ENCODE measurements at regions not wholly inside any gene's neighbourhood (a gene's known extent, or its start where the extent isn't known, plus 50 kb on each side); places are given as distances from the start of the nearest gene placed in this dataset.

DNA sequence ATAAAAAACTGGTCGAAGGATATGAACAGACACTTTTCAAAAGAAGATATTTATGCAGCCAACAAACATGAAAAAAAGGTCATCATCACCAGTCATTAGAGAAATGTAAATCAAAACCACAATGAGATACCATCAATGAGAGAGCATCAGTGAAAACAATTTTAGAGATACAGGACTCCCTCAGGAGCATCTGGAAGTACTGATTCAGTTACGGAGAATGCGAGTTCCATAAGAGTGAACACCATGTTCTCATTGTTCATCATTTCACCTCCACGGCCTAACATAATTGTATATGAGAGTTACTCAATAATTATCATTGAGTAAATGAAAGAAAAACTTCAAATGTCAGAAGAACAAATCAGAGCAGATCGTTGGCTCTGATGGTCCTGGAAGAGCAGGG lies 140.9 kb upstream of the TANK start:
- no peaks in the 10 kb centered on the region for H3K9me3 ChIP-seq (ENCODE audit: low read depth, low read length)
- no peaks in the 10 kb centered on the region for H3K27me3 ChIP-seq (ENCODE audit: insufficient read depth, low read length)
- H3K4me3 ChIP-seq (ENCODE audit: low read length): no peak overlapping the region
- no peaks in the 10 kb centered on the region for H3K4me1 ChIP-seq (ENCODE audit: insufficient read depth, low read length)

- Histone ChIP-seq H3K4me3 (ENCODE audit: low read length) (no peak overlapping the region), H3K9me3 (ENCODE audit: low read depth, low read length) (no peaks in the 10 kb centered on the region), H3K4me1 (ENCODE audit: insufficient read depth, low read length) (no peaks in the 10 kb centered on the region), H3K27me3 (ENCODE audit: insufficient read depth, low read length) (peaks cover 2% of the 10 kb centered on the region)
These were observed 139.8 kb upstream of the TANK start for GRCh38 chr2:161020437-161020836.

- Histone ChIP-seq H3K9me3 (ENCODE audit: low read depth, low read length) (no peaks in the 10 kb centered on the region), H3K27me3 (ENCODE audit: insufficient read depth, low read length) (peaks cover 3% of the 10 kb centered on the region), H3K4me3 (ENCODE audit: low read length) (no peak overlapping the region), H3K4me1 (ENCODE audit: insufficient read depth, low read length) (no peaks in the 10 kb centered on the region)
These were observed 131.6 kb upstream of the TANK start for GRCh38 chr2:161028581-161028980.

GRCh38 chr2:161029321-161029720 lies 130.9 kb upstream of the TANK start:
- no peaks in the 10 kb centered on the region for H3K4me1 ChIP-seq (ENCODE audit: insufficient read depth, low read length)
- H3K9me3 ChIP-seq (ENCODE audit: low read depth, low read length): no peaks in the 10 kb centered on the region
- no peak overlapping the region for H3K4me3 ChIP-seq (ENCODE audit: low read length)
- H3K27me3 ChIP-seq (ENCODE audit: insufficient read depth, low read length): peaks cover 3% of the 10 kb centered on the region

GRCh38 chr2:161030260-161031063 lies 129.8 kb upstream of the TANK start:
- no peaks in the 10 kb centered on the region for H3K4me1 ChIP-seq (ENCODE audit: insufficient read depth, low read length)
- no peak overlapping the region for H3K4me3 ChIP-seq (ENCODE audit: low read length)
- H3K27me3 ChIP-seq (ENCODE audit: insufficient read depth, low read length): peaks cover 3% of the 10 kb centered on the region
- H3K9me3 ChIP-seq (ENCODE audit: low read depth, low read length): no peaks in the 10 kb centered on the region

- no peaks in the 10 kb centered on the region for H3K4me1 ChIP-seq (ENCODE audit: insufficient read depth, low read length)
- H3K9me3 ChIP-seq (ENCODE audit: low read depth, low read length): no peaks in the 10 kb centered on the region
- no peak overlapping the region for H3K4me3 ChIP-seq (ENCODE audit: low read length)
- peaks cover 2% of the 10 kb centered on the region for H3K27me3 ChIP-seq (ENCODE audit: insufficient read depth, low read length)
These were observed 128.7 kb upstream of the TANK start for GRCh38 chr2:161031511-161031910.

DNA sequence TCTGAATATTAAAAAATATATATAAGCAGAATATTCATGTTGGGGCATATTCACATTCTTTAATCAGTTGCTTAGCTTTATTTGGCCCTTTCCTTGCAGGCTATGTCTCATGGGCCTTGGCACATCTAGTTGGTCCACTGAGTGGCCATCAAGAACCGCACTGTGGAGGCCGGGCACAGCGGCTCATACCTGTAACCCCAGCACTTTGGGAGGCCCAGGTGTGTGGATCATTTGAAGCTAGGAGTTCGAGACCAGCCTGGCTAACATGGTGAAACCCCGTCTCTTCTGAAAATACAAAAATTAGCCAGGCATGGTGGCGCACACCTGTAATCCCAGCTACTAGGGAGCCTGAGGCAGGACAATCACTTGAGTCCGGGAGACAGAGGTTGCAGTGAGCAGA lies 127.6 kb upstream of the TANK start:
- H3K4me1 ChIP-seq (ENCODE audit: insufficient read depth, low read length): no peaks in the 10 kb centered on the region
- H3K4me3 ChIP-seq (ENCODE audit: low read length): no peak overlapping the region
- peaks cover 2% of the 10 kb centered on the region for H3K27me3 ChIP-seq (ENCODE audit: insufficient read depth, low read length)
- no peaks in the 10 kb centered on the region for H3K9me3 ChIP-seq (ENCODE audit: low read depth, low read length)

DNA sequence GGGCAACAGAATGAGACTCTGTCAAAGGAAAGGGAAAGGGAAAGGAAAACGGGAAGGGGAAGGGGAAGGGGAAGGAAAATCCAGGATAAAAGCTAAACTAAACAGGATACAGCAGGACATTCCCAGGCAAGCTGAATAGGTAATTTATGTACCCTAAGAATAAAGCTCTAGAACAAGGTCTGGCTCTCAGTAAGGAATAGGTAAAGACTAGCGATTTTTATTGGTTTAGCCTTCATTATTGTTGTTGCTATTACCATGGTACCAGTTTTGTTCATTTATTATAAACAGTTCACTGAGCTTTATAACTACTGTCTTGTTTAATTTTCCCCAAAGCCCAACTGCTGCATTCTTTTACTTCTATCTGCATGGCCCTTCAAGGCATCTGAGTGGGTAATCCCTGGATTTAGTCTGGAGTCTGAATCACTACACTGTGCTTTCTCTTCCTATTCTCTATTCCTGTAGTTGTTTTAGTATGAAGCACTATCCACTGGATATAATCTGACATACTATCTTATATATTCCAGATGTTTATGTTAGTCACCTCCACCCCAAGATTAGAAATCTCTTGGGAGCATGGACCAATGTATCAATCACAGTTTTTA lies 127.1 kb upstream of the TANK start:
- Histone ChIP-seq H3K4me3 (ENCODE audit: low read length) (no peak overlapping the region), H3K4me1 (ENCODE audit: insufficient read depth, low read length) (no peaks in the 10 kb centered on the region), H3K9me3 (ENCODE audit: low read depth, low read length) (no peaks in the 10 kb centered on the region), H3K27me3 (ENCODE audit: insufficient read depth, low read length) (peaks cover 2% of the 10 kb centered on the region)

- no peaks in the 10 kb centered on the region for H3K9me3 ChIP-seq (ENCODE audit: low read depth, low read length)
- H3K4me3 ChIP-seq (ENCODE audit: low read length): no peak overlapping the region
- no peaks in the 10 kb centered on the region for H3K4me1 ChIP-seq (ENCODE audit: insufficient read depth, low read length)
- peaks cover 2% of the 10 kb centered on the region for H3K27me3 ChIP-seq (ENCODE audit: insufficient read depth, low read length)
These were observed 123.3 kb upstream of the TANK start for GRCh38 chr2:161036926-161037325.

GRCh38 chr2:161039071-161039470 lies 121.2 kb upstream of the TANK start:
- Histone ChIP-seq H3K4me1 (ENCODE audit: insufficient read depth, low read length) (no peaks in the 10 kb centered on the region), H3K9me3 (ENCODE audit: low read depth, low read length) (no peaks in the 10 kb centered on the region), H3K27me3 (ENCODE audit: insufficient read depth, low read length) (peaks cover 2% of the 10 kb centered on the region), H3K4me3 (ENCODE audit: low read length) (no peak overlapping the region)

- Histone ChIP-seq H3K4me1 (ENCODE audit: insufficient read depth, low read length) (no peaks in the 10 kb centered on the region), H3K9me3 (ENCODE audit: low read depth, low read length) (no peaks in the 10 kb centered on the region), H3K4me3 (ENCODE audit: low read length) (no peak overlapping the region), H3K27me3 (ENCODE audit: insufficient read depth, low read length) (no peaks in the 10 kb centered on the region)
These were observed 118.9 kb upstream of the TANK start for GRCh38 chr2:161041356-161041755.

DNA sequence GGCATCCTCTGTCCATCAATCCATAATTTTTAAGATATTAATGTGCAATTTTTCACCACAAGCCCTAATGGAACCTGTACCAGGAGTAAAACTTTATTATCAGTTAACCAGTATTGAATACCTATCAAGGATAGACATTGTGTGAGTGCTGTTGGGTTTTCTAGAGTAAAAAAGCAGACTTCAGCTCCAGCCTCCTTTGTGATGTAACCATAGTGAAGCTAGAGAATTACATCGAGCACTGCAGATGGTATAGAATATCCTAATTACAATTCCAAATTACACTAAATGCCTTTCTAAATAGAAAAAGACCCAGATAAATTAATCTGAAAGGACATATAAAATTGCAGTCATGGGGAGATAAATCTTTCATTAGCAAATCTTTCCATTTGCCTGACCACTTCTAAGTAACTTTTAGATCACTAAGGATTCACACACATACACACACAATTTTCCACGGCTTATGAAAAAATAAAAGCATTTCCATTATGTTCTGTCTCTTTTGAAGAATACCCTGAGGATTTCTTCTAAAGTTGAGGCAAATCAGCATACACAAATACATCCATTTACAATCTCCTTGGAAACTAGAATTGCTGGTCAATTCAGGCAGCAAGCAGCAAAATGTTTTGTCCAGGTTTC lies 117.1 kb upstream of the TANK start:
- Histone ChIP-seq H3K4me3 (ENCODE audit: low read length) (no peak overlapping the region), H3K4me1 (ENCODE audit: insufficient read depth, low read length) (no peaks in the 10 kb centered on the region), H3K27me3 (ENCODE audit: insufficient read depth, low read length) (no peaks in the 10 kb centered on the region), H3K9me3 (ENCODE audit: low read depth, low read length) (no peaks in the 10 kb centered on the region)

GRCh38 chr2:161044095-161044865 lies 115.9 kb upstream of the TANK start:
- no peak overlapping the region for H3K4me3 ChIP-seq (ENCODE audit: low read length)
- H3K4me1 ChIP-seq (ENCODE audit: insufficient read depth, low read length): no peaks in the 10 kb centered on the region
- no peaks in the 10 kb centered on the region for H3K9me3 ChIP-seq (ENCODE audit: low read depth, low read length)
- no peaks in the 10 kb centered on the region for H3K27me3 ChIP-seq (ENCODE audit: insufficient read depth, low read length)

GRCh38 chr2:161044921-161045320 lies 115.3 kb upstream of the TANK start:
- Histone ChIP-seq H3K27me3 (ENCODE audit: insufficient read depth, low read length) (no peaks in the 10 kb centered on the region), H3K4me3 (ENCODE audit: low read length) (no peak overlapping the region), H3K4me1 (ENCODE audit: insufficient read depth, low read length) (no peaks in the 10 kb centered on the region)

GRCh38 chr2:161045726-161046125 lies 114.5 kb upstream of the TANK start:
- H3K27me3 ChIP-seq (ENCODE audit: insufficient read depth, low read length): no peaks in the 10 kb centered on the region
- H3K4me3 ChIP-seq (ENCODE audit: low read length): no peak overlapping the region
- H3K9me3 ChIP-seq (ENCODE audit: low read depth, low read length): no peaks in the 10 kb centered on the region
- no peaks in the 10 kb centered on the region for H3K4me1 ChIP-seq (ENCODE audit: insufficient read depth, low read length)

More at GRCh38 chr2:161044921-161045320, 115.3 kb upstream of the TANK start:
- H3K9me3 ChIP-seq (ENCODE audit: low read depth, low read length): no peaks in the 10 kb centered on the region

Data from mononuclear cell (primary cell).